GM12872 (cell line): ENCODE measurements at regions not wholly inside any gene's neighbourhood (a gene's known extent, or its start where the extent isn't known, plus 50 kb on each side); places are given as distances from the start of the nearest gene placed in this dataset.

Experiments used
- TF ChIP-seq, protein P1 (sequence below): IDR thresholded peaks from 3 replicates; pipeline ENCODE4 v1.5.1; 2011; ENCODE audit warnings: low read depth, mild to moderate bottlenecking, low read length, moderate library complexity; ENCODE audit not compliant: insufficient read depth

DNA sequence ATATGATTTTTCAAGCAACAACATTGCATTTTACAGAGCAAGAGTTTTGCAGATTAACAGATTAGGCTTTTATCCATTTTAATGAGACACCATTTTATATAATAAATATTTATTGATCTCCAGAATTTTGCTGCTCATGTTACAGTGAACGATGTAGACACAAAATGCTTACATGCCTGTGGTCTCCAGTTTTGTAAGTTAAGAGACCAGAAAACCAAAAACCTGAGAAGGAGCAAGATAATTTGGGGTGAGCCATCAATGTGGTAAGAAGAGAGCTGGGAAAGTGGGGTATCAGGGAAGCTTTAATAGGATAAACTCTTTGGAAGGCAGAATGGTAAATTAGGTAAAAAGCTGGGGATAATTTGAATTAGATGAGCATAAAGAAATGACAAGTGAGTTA is 2100.5 kb upstream of the PCDH20 start:
- TF ChIP-seq, protein P1, sequence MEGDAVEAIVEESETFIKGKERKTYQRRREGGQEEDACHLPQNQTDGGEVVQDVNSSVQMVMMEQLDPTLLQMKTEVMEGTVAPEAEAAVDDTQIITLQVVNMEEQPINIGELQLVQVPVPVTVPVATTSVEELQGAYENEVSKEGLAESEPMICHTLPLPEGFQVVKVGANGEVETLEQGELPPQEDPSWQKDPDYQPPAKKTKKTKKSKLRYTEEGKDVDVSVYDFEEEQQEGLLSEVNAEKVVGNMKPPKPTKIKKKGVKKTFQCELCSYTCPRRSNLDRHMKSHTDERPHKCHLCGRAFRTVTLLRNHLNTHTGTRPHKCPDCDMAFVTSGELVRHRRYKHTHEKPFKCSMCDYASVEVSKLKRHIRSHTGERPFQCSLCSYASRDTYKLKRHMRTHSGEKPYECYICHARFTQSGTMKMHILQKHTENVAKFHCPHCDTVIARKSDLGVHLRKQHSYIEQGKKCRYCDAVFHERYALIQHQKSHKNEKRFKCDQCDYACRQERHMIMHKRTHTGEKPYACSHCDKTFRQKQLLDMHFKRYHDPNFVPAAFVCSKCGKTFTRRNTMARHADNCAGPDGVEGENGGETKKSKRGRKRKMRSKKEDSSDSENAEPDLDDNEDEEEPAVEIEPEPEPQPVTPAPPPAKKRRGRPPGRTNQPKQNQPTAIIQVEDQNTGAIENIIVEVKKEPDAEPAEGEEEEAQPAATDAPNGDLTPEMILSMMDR = no peak

DNA sequence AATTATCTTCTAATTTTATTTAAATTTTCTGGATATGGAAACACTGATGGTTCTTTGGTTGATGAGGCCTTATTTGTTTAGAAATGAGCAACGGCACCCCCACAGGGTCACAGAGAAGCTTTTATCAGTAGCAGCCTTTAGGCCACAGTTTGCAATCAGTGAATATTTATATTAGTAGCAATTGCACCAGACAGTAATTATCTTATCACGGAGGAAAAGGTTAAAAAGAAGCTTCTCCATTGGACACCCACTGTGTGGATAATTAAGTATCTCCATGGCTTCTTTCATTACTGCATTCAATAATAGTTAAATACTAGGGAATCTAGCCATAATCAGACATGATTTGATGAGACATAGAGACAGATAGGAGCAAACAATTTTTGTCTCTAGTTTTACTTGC is 2099.2 kb upstream of the PCDH20 start:
- TF ChIP-seq, protein P1 = no peak

DNA sequence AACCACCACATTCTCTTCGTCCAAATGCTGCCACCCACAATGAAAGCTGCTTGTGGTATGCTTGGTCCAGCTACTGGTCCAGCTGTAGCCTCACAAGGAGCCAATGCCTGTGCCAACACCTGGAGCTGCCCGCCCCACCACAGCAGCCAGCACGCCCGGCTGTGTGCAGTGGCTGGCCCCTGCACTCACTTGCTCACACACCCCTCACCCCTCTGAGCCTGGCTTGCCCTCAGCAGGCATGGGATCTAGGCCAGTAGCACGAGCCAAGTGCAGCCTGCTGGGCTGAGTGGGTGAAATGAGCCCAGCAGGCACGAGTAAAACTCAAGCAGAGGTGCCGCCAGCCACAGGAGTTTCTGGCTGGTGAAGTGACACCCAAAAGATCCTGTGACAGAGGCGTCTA is 2096.4 kb upstream of the PCDH20 start:
- TF ChIP-seq, protein P1 = no peak

DNA sequence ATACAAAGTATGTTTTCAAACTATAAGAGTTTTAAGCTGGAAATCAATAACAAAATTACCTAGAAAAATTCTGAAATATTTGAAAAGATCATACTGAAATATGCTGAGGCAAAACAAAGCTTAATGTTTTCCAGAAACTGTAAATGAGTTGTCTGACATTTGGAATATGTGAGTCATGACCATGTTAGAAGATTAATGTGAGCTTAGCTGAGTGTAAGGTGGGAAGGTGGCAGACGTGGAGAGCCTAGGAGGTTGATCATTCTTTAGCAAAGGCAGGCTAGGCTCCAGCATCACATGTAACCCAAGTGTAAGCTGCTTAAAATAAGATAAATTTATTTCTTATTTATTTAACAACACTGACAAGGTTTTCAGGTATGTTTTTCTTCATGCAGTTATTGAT is 2086.1 kb upstream of the PCDH20 start:
- TF ChIP-seq, protein P1 = no peak

DNA sequence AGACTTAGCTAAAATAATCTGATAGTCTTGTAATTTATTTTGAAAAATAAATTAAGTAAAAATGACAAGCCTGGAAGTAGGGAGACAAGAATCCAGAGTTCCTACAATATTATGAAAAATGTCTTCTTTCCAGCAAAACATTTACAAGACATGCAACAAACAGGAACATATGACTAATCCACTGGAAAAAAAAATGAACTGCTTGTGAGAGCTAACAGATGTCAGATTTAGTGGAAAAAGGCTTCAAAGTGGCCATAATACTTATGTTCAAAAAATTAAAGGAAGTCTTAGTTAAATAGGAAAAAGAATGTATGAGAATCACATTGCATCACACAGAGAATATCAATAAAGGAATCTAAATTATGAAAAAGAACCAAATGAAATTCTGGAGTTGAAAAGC is 2082.0 kb upstream of the PCDH20 start:
- TF ChIP-seq, protein P1 = no peak

DNA sequence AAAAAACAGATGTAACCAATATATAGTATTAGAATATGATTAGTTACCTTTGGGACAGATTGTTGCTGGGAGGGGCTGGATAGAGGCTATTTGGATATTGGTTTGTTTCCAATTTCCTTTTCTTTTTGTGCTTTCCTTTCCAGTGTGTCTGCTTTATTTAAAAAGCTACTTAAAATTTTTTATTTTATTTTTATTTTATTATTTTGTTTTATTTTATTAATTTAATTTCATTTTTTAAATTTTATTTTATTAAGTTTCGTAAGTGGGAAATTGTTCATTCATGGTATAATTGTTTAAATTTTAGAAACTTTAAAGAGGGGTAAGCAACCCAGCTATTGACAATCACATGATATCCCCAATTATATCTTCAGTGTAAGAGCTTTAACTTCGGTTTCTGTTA is 2077.0 kb upstream of the PCDH20 start:
- TF ChIP-seq, protein P1 = no peak

DNA sequence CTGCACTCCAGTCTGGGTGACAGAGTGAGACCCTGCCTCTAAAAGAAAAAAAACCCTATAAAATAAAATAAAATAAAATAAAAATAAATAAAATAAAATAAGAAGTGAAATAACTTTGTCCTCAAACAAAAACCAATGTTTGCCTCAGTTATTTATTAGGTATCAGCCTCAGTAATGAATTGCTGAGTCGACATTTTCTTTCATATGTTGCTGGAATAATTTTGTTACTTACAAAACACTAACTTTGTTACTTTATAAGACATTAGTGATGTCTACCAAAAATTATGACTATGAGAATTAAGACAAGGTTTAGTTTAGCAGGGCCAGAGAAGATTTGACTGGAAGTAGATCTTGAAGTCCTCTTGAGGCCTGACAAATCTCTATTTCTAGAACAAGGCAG is 2074.5 kb upstream of the PCDH20 start:
- TF ChIP-seq, protein P1 = no peak

DNA sequence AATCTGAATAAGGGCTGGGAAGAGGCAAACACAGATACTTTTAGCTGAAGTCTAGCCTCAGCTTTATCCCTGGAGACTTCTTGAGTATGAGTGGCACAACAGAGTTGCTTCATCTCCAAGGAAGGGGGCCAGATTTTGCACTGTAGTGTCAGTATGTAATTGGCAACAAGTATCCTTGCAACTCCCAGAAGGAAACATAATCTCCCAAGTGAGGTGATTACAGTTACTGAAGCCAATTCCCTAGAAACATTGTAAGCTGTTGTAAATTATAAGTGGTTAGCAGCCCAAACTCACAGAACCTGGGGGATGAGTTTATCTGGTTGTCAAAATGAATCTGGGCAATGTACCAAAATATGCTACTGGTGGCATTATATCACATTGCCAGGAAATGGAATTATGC is 2065.7 kb upstream of the PCDH20 start:
- TF ChIP-seq, protein P1 = no peak
